Fibroblast of lung (primary cell): ENCODE measurements at regions not wholly inside any gene's neighbourhood (a gene's known extent, or its start where the extent isn't known, plus 50 kb on each side); places are given as distances from the start of the nearest gene placed in this dataset.

Source experiments
- EZH2 ChIP-seq: IDR thresholded peaks from 2 replicates; pipeline ENCODE4 v1.5.1; 2012; ENCODE audit warnings: low read length, control low read depth, mild to moderate bottlenecking; ENCODE audit errors: missing control alignments
- TF ChIP-seq, protein P1 (sequence below), 2 donors: IDR thresholded peaks in 1 of 2; conservative IDR thresholded peaks in 1 of 2; 1 replicate in 1 of 2; 2 replicates in 1 of 2; pipeline ENCODE4 v1.5.1; 2011 to 2012; ENCODE audit warnings: low read length in 2 of 2, control low read depth in 1 of 2, inconsistent platforms in 1 of 2, low read depth in 1 of 2, mild to moderate bottlenecking in 1 of 2

DNA sequence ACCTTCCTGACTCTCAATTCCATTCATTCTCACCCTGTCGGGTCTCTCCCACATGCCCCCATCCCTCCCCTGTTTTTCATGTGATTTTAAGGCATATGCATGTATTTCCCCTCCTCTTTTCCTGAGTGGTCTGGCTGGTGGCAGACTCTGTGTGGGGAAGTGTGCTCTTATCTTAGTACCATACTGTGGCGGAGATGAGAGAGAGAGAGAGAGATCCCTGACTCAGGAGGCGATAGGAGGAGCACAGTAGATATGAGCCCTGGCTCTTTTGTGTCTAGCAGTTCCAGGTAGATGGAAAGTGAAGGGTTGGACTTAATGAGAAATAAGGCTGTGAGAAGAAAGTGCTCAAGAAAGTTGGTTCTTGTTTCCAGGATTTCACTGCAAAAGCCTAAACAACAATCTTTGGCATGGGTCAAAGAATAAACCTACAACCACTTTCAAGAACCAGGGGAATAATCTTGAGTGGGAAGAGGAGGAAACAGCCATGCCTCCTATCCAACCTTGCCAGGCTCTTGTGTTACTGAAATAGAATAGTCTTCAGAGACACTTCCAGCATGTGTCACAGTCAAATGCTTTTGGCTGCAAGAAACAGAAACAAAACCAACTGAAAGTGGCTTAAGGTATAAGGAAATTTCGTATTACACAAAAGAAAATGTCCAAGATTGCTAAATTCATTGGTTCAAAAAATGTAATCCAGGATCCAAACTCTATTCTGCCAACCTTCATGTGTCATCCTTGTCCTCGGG lies 123.8 kb upstream of the MYLIP start:
- TF ChIP-seq, protein P1, sequence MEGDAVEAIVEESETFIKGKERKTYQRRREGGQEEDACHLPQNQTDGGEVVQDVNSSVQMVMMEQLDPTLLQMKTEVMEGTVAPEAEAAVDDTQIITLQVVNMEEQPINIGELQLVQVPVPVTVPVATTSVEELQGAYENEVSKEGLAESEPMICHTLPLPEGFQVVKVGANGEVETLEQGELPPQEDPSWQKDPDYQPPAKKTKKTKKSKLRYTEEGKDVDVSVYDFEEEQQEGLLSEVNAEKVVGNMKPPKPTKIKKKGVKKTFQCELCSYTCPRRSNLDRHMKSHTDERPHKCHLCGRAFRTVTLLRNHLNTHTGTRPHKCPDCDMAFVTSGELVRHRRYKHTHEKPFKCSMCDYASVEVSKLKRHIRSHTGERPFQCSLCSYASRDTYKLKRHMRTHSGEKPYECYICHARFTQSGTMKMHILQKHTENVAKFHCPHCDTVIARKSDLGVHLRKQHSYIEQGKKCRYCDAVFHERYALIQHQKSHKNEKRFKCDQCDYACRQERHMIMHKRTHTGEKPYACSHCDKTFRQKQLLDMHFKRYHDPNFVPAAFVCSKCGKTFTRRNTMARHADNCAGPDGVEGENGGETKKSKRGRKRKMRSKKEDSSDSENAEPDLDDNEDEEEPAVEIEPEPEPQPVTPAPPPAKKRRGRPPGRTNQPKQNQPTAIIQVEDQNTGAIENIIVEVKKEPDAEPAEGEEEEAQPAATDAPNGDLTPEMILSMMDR (conservative IDR thresholded peaks at IDR 0.05 in 1 of 2, IDR thresholded peaks at IDR 0.05 in 1 of 2; ENCODE audit: low read depth in 1 of 2, low read length in 2 of 2): no peak
- no peak for TF ChIP-seq EZH2
